ENCODE measurements at regions not wholly inside any gene's neighbourhood (a gene's known extent, or its start where the extent isn't known, plus 50 kb on each side); places are given as distances from the start of the nearest gene placed in this dataset.

GRCh38 chr2:128836559-128837100 is 518.0 kb upstream of the HS6ST1 start:
- no peaks in the 10 kb centered on the region for H3K4me1 Mint-ChIP-seq (ENCODE audit: low read depth)
- no peaks in the 10 kb centered on the region for H3K27me3 Mint-ChIP-seq
- H3K9me3 Mint-ChIP-seq: no peaks in the 10 kb centered on the region
- DNase-seq: no peak
- no peak overlapping the region for H3K27ac Mint-ChIP-seq
- H3K36me3 Mint-ChIP-seq (ENCODE audit: low read depth): no peaks in the 10 kb centered on the region
- H3K4me3 Mint-ChIP-seq: no peak overlapping the region

DNA sequence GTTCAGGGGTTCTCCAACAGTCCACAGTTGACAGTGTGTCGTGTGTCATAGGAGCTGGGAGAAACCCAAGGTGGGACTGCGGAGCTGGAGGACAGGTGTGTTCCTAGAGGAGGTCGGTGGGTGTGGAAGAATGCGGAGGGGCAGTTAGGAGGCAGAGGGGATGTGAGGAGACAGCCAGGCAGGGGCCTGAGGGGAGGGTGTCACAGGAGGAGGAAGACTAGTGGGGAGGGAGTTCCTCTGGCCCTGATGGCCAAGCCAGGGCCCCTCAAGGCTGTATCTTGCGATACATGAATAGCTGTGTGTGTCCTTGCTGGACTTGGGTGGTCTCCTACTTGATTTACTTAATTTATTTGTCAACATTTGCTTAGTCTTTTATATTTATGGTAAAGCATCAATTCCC is 519.6 kb upstream of the HS6ST1 start:
- no peak overlapping the region for H3K27ac Mint-ChIP-seq
- no peaks in the 10 kb centered on the region for H3K36me3 Mint-ChIP-seq (ENCODE audit: low read depth)
- DNase-seq: no peak
- no peak overlapping the region for H3K4me3 Mint-ChIP-seq
- H3K9me3 Mint-ChIP-seq: no peaks in the 10 kb centered on the region
- no peaks in the 10 kb centered on the region for H3K4me1 Mint-ChIP-seq (ENCODE audit: low read depth)
- no peaks in the 10 kb centered on the region for H3K27me3 Mint-ChIP-seq

GRCh38 chr2:128841803-128842202 is 523.1 kb upstream of the HS6ST1 start:
- H3K36me3 Mint-ChIP-seq (ENCODE audit: low read depth): no peaks in the 10 kb centered on the region
- no peak overlapping the region for H3K27ac Mint-ChIP-seq
- no peaks in the 10 kb centered on the region for H3K9me3 Mint-ChIP-seq
- no peak for DNase-seq
- H3K4me1 Mint-ChIP-seq (ENCODE audit: low read depth): no peaks in the 10 kb centered on the region
- no peaks in the 10 kb centered on the region for H3K27me3 Mint-ChIP-seq
- H3K4me3 Mint-ChIP-seq: no peak overlapping the region

- Mint-ChIP-seq H3K36me3 (ENCODE audit: low read depth) (no peaks in the 10 kb centered on the region), H3K9me3 (no peaks in the 10 kb centered on the region), H3K4me1 (ENCODE audit: low read depth) (no peaks in the 10 kb centered on the region), H3K27ac (no peak overlapping the region), H3K4me3 (no peak overlapping the region), H3K27me3 (peaks cover 3% of the 10 kb centered on the region)
- no peak for DNase-seq
Measured at GRCh38 chr2:128867311-128867710, 548.6 kb upstream of the HS6ST1 start.

DNA sequence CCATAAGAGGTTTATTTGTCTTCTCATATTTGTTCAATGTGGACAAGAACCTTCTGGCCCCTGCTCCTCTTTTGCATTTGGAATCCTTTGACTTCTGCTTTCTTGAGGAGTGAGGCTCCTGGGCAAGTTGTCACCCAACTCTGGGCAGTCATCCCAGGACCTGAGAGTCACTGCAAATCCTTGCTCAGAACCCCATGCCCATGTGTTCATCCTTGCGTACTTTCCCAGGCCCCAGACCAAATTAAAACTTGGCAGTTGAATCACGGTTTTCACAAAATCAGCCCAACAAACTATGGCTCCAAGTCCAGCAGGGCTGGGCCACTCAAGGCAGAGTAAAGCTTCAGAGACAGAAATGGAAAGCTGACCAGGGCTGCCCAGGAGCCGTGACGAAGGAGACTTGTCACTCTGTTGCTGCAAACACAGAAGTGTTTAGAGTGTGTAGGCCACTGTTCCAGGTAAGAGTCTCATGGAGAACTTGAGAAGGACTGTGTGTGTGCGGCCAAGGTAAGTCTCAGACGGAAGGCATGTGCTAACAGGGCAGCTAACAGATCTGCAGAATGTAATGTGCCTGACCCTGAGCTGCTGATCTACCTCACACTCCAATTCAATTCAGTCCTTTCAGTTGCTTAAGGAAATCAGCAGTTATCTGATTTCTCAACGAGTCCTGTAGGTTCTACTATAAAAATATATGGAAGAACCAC is 549.4 kb upstream of the HS6ST1 start:
- H3K4me3 Mint-ChIP-seq: no peak overlapping the region
- DNase-seq: no peak
- H3K36me3 Mint-ChIP-seq (ENCODE audit: low read depth): no peaks in the 10 kb centered on the region
- no peaks in the 10 kb centered on the region for H3K9me3 Mint-ChIP-seq
- H3K27ac Mint-ChIP-seq: no peak overlapping the region
- peaks cover 3% of the 10 kb centered on the region for H3K27me3 Mint-ChIP-seq
- no peaks in the 10 kb centered on the region for H3K4me1 Mint-ChIP-seq (ENCODE audit: low read depth)

DNA sequence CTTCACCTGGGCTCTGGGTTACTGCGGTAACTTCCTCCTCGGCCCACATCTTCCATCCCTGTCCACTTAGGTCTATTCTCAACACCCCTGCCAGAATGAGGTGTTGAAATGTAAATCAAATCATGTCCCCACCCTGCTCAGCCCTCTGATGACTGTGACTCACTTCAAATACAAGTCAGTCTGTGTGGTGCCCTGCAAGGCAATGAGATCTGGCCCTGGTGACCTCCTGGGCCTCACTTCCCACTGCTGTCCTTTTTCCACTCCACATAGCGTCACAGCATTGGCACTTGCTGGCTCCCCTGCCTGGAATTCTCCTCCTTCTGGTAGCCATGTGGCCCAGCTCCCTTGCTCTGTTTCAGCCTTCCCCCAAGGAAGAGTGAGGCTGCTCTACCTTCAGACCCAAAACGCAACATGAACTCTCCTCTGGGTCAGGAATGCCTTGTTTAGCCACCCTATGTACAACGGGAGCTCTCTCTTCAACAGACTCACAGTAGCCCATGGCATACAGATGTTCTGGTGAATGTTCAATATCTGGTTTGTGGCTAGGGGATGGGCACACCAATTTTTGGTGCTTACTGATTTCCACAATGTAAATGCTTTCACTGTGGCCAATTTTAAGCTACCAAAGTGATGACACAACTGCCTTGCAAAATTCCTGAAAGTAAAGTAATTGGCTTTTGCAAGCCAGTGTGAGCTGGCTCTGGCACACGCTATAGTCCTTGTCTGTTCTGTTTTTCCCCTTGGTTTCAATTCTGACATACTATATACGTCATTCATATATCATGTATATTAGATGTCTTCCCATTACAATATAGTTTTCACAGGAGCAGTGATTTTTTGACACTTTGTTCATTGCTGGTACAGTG is 550.3 kb upstream of the HS6ST1 start:
- H3K27me3 Mint-ChIP-seq: peaks cover 3% of the 10 kb centered on the region
- no peaks in the 10 kb centered on the region for H3K9me3 Mint-ChIP-seq
- H3K36me3 Mint-ChIP-seq (ENCODE audit: low read depth): no peaks in the 10 kb centered on the region
- no peaks in the 10 kb centered on the region for H3K4me1 Mint-ChIP-seq (ENCODE audit: low read depth)
- no peak overlapping the region for H3K27ac Mint-ChIP-seq
- no peak overlapping the region for H3K4me3 Mint-ChIP-seq
- no peak for DNase-seq

DNA sequence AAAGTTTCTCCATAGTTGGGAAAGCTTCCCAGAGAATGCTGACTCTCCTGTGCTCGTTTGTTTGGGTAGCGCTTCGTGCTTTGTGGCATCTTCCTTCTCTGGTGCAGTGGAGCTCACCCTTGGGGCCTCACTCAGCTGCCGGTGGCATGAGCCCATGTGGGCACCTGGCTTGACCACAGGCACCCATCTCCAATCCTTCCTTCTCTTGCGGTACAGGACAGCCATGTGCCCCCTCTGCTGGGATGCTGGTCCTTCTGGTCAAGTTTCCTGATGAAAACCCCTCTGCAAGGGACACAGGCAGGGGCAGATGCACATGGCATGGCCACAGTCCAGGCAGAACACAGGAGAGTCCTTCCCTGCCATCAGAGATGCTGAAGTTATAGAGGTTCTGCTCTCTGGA is 555.9 kb upstream of the HS6ST1 start:
- Mint-ChIP-seq H3K27me3 (no peaks in the 10 kb centered on the region), H3K9me3 (no peaks in the 10 kb centered on the region), H3K36me3 (ENCODE audit: low read depth) (no peaks in the 10 kb centered on the region), H3K4me3 (no peak overlapping the region), H3K27ac (no peak overlapping the region), H3K4me1 (ENCODE audit: low read depth) (no peaks in the 10 kb centered on the region)
- DNase-seq: no peak

- Mint-ChIP-seq H3K9me3 (no peaks in the 10 kb centered on the region), H3K4me1 (ENCODE audit: low read depth) (no peaks in the 10 kb centered on the region), H3K36me3 (ENCODE audit: low read depth) (no peaks in the 10 kb centered on the region), H3K4me3 (no peak overlapping the region), H3K27me3 (no peaks in the 10 kb centered on the region), H3K27ac (no peak overlapping the region)
- no peak for DNase-seq
Measured at GRCh38 chr2:128876986-128877983, 558.6 kb upstream of the HS6ST1 start.

- Mint-ChIP-seq H3K4me1 (ENCODE audit: low read depth) (no peaks in the 10 kb centered on the region), H3K36me3 (ENCODE audit: low read depth) (no peaks in the 10 kb centered on the region), H3K4me3 (no peak overlapping the region), H3K27ac (no peak overlapping the region), H3K27me3 (no peaks in the 10 kb centered on the region), H3K9me3 (no peaks in the 10 kb centered on the region)
- no peak for DNase-seq
Measured at GRCh38 chr2:128879161-128879560, 560.5 kb upstream of the HS6ST1 start.

- Mint-ChIP-seq H3K27me3 (peaks cover 4% of the 10 kb centered on the region), H3K9me3 (no peaks in the 10 kb centered on the region), H3K4me3 (no peak overlapping the region), H3K4me1 (ENCODE audit: low read depth) (no peaks in the 10 kb centered on the region), H3K36me3 (ENCODE audit: low read depth) (no peaks in the 10 kb centered on the region), H3K27ac (no peak overlapping the region)
- DNase-seq: no peak
Measured at GRCh38 chr2:128894896-128895295, 576.2 kb upstream of the HS6ST1 start.

GRCh38 chr2:128901572-128902391 is 583.1 kb upstream of the HS6ST1 start:
- Mint-ChIP-seq H3K27ac (no peak overlapping the region), H3K27me3 (peaks cover 6% of the 10 kb centered on the region), H3K36me3 (ENCODE audit: low read depth) (no peaks in the 10 kb centered on the region), H3K4me1 (ENCODE audit: low read depth) (no peaks in the 10 kb centered on the region), H3K4me3 (no peak overlapping the region), H3K9me3 (no peaks in the 10 kb centered on the region)
- no peak for DNase-seq

GRCh38 chr2:128903637-128904036 is 585.0 kb upstream of the HS6ST1 start:
- peaks cover 6% of the 10 kb centered on the region for H3K27me3 Mint-ChIP-seq
- H3K36me3 Mint-ChIP-seq (ENCODE audit: low read depth): no peaks in the 10 kb centered on the region
- no peak overlapping the region for H3K27ac Mint-ChIP-seq
- no peaks in the 10 kb centered on the region for H3K9me3 Mint-ChIP-seq
- no peak overlapping the region for H3K4me3 Mint-ChIP-seq
- no peak for DNase-seq
- no peaks in the 10 kb centered on the region for H3K4me1 Mint-ChIP-seq (ENCODE audit: low read depth)

GRCh38 chr2:128911276-128911675 is 592.6 kb upstream of the HS6ST1 start:
- no peaks in the 10 kb centered on the region for H3K4me1 Mint-ChIP-seq (ENCODE audit: low read depth)
- no peaks in the 10 kb centered on the region for H3K36me3 Mint-ChIP-seq (ENCODE audit: low read depth)
- DNase-seq: no peak
- no peak overlapping the region for H3K4me3 Mint-ChIP-seq
- H3K27me3 Mint-ChIP-seq: no peaks in the 10 kb centered on the region
- peaks cover 4% of the 10 kb centered on the region for H3K9me3 Mint-ChIP-seq
- no peak overlapping the region for H3K27ac Mint-ChIP-seq
